ENCODE measurements at regions not wholly inside any gene's neighbourhood (a gene's known extent, or its start where the extent isn't known, plus 50 kb on each side); places are given as distances from the start of the nearest gene placed in this dataset.

- Histone ChIP-seq H3K27me3 (ENCODE audit: control insufficient read depth in 4 of 4, insufficient read depth in 4 of 4, low read length in 3 of 4) (peaks cover 0 to 4% (median 0%) of the 10 kb centered on the region in 4 donors), H3K36me3 (ENCODE audit: control insufficient read depth in 4 of 4, insufficient read depth in 3 of 4, low read depth in 1 of 4, low read length in 3 of 4) (no peaks in the 10 kb centered on the region), H3K4me1 (ENCODE audit: control insufficient read depth in 4 of 4, insufficient read depth in 4 of 4, low read length in 3 of 4) (no peaks in the 10 kb centered on the region), H3K9ac (ENCODE audit: low read depth in 1 of 2, low read length in 2 of 2) (no peak overlapping the region), H3K4me3 (ENCODE audit: low read depth in 1 of 3, low read length in 3 of 3) (no peak overlapping the region), H3K9me3 (ENCODE audit: control insufficient read depth in 4 of 4, low read length in 3 of 4) (peaks cover 0 to 6% (median 0%) of the 10 kb centered on the region in 4 donors), H3K27ac (ENCODE audit: low read depth in 1 of 2, low read length in 2 of 2) (no peak overlapping the region)
- DNase-seq (ENCODE audit: low spot score) = no peak
- 65% methylated on average over 4 of the region's 4 CpGs for WGBS
- no peak for TF ChIP-seq RAD21 (IDR thresholded peaks at IDR 0.05)
These were observed 93.9 kb upstream of the NLRP1 start for GRCh38 chr17:5678171-5678570.

GRCh38 chr17:5680766-5681165, 96.5 kb upstream of the NLRP1 start:
- H3K4me1 ChIP-seq (ENCODE audit: control insufficient read depth in 4 of 4, insufficient read depth in 4 of 4, low read length in 3 of 4) = no peaks in the 10 kb centered on the region
- H3K9me3 ChIP-seq (ENCODE audit: control insufficient read depth in 4 of 4, low read length in 3 of 4) = peaks cover 0 to 10% (median 3%) of the 10 kb centered on the region in 4 donors
- no peak overlapping the region for H3K27ac ChIP-seq (ENCODE audit: low read depth in 1 of 2, low read length in 2 of 2)
- TF ChIP-seq REST (IDR thresholded peaks at IDR 0.05) (no peak), FOXA1 (IDR thresholded peaks at IDR 0.05) (no peak), HNF4A (conservative IDR thresholded peaks at IDR 0.05) (no peak), SP1 (IDR thresholded peaks at IDR 0.05) (no peak), RXRA (IDR thresholded peaks at IDR 0.05) (no peak), EGR1 (IDR thresholded peaks at IDR 0.05; ENCODE audit: low read depth in 2 of 2) (no peak)
- DNase-seq (ENCODE audit: low spot score) = no peak
- WGBS = 59% methylated on average over 1 of the region's 1 CpG
- H3K27me3 ChIP-seq (ENCODE audit: control insufficient read depth in 4 of 4, insufficient read depth in 4 of 4, low read length in 3 of 4) = peaks cover 0 to 4% (median 0%) of the 10 kb centered on the region in 4 donors
- no peak overlapping the region for H3K9ac ChIP-seq (ENCODE audit: low read depth in 1 of 2, low read length in 2 of 2)
- H3K4me3 ChIP-seq (ENCODE audit: low read depth in 1 of 3, low read length in 3 of 3) = no peak overlapping the region
- no peaks in the 10 kb centered on the region for H3K36me3 ChIP-seq (ENCODE audit: control insufficient read depth in 4 of 4, insufficient read depth in 3 of 4, low read depth in 1 of 4, low read length in 3 of 4)

DNA sequence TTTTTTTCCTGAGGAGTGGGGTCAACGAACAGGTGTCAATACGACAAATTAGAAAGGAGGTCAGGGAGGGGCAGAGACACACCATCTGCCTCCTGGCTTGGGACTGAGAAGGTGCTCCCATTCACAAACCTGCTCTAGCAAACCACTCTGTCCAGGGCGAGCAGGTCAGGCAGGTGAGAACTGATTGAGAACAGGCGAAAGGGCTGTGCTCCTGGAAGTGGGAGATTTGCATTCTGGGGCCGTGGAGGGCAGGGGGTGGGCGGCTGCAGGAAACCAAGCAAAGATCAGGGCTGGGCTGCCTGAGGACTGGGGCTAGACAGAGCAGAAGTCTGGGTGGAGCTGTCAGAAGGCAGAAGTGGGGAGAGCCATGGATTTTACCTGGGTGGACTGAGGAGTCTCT, 98.9 kb upstream of the NLRP1 start:
- no peak overlapping the region for H3K4me3 ChIP-seq (ENCODE audit: low read depth in 1 of 3, low read length in 3 of 3)
- WGBS = 18% methylated on average over 6 of the region's 6 CpGs
- peaks cover 0 to 4% (median 0%) of the 10 kb centered on the region in 4 donors for H3K27me3 ChIP-seq (ENCODE audit: control insufficient read depth in 4 of 4, insufficient read depth in 4 of 4, low read length in 3 of 4)
- no peak overlapping the region for H3K9ac ChIP-seq (ENCODE audit: low read depth in 1 of 2, low read length in 2 of 2)
- H3K36me3 ChIP-seq (ENCODE audit: control insufficient read depth in 4 of 4, insufficient read depth in 3 of 4, low read depth in 1 of 4, low read length in 3 of 4) = no peaks in the 10 kb centered on the region
- peaks cover 0 to 13% (median 3%) of the 10 kb centered on the region in 4 donors for H3K9me3 ChIP-seq (ENCODE audit: control insufficient read depth in 4 of 4, low read length in 3 of 4)
- no peak overlapping the region for H3K27ac ChIP-seq (ENCODE audit: low read depth in 1 of 2, low read length in 2 of 2)
- TF ChIP-seq TAF1 (conservative IDR thresholded peaks at IDR 0.05) = no peak
- TF ChIP-seq NR2F2 (IDR thresholded peaks at IDR 0.05) = no peak
- DNase-seq (ENCODE audit: low spot score) = no peak
- H3K4me1 ChIP-seq (ENCODE audit: control insufficient read depth in 4 of 4, insufficient read depth in 4 of 4, low read length in 3 of 4) = no peaks in the 10 kb centered on the region

GRCh38 chr17:5686074-5686635, 101.8 kb upstream of the NLRP1 start:
- 75% methylated on average over 4 of the region's 4 CpGs for WGBS
- H3K27me3 ChIP-seq (ENCODE audit: control insufficient read depth in 4 of 4, insufficient read depth in 4 of 4, low read length in 3 of 4) = peaks cover 0 to 2% (median 0%) of the 10 kb centered on the region in 4 donors
- H3K4me1 ChIP-seq (ENCODE audit: control insufficient read depth in 4 of 4, insufficient read depth in 4 of 4, low read length in 3 of 4) = no peaks in the 10 kb centered on the region
- no peak overlapping the region for H3K4me3 ChIP-seq (ENCODE audit: low read depth in 1 of 3, low read length in 3 of 3)
- H3K9ac ChIP-seq (ENCODE audit: low read depth in 1 of 2, low read length in 2 of 2) = no peak overlapping the region
- H3K27ac ChIP-seq (ENCODE audit: low read depth in 1 of 2, low read length in 2 of 2) = no peak overlapping the region
- H3K9me3 ChIP-seq (ENCODE audit: control insufficient read depth in 4 of 4, low read length in 3 of 4) = peaks cover 0 to 9% (median 3%) of the 10 kb centered on the region in 4 donors
- no peaks in the 10 kb centered on the region for H3K36me3 ChIP-seq (ENCODE audit: control insufficient read depth in 4 of 4, insufficient read depth in 3 of 4, low read depth in 1 of 4, low read length in 3 of 4)
- no peak for DNase-seq (ENCODE audit: low spot score)
- TF ChIP-seq NR2F2 (IDR thresholded peaks at IDR 0.05) (no peak), SP1 (IDR thresholded peaks at IDR 0.05) (no peak), REST (IDR thresholded peaks at IDR 0.05) (no peak), FOXA2 (IDR thresholded peaks at IDR 0.05) (no peak), HNF4G (IDR thresholded peaks at IDR 0.05) (no peak), ZBTB33 (IDR thresholded peaks at IDR 0.05) (no peak), RXRA (IDR thresholded peaks at IDR 0.05) (no peak), EGR1 (IDR thresholded peaks at IDR 0.05; ENCODE audit: low read depth in 2 of 2) (no peak), YY1 (IDR thresholded peaks at IDR 0.05) (no peak)
- TF ChIP-seq, protein P1, sequence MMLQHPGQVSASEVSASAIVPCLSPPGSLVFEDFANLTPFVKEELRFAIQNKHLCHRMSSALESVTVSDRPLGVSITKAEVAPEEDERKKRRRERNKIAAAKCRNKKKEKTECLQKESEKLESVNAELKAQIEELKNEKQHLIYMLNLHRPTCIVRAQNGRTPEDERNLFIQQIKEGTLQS (IDR thresholded peaks at IDR 0.05) = no peak
